ENCODE measurements at regions not wholly inside any gene's neighbourhood (a gene's known extent, or its start where the extent isn't known, plus 50 kb on each side); places are given as distances from the start of the nearest gene placed in this dataset.
"Not testable (repeated sequence)": the region's sequence is repeated elsewhere in the genome, so short reads cannot be mapped to it uniquely, and the experiment has no call there.

GRCh38 chr1:86633306-86633838 lies 71.0 kb upstream of the SH3GLB1 start:
- DNase-seq (ENCODE audit: low spot score) = not testable (repeated sequence)

GRCh38 chr1:86633921-86634320 lies 70.5 kb upstream of the SH3GLB1 start:
- no peak for DNase-seq (ENCODE audit: low spot score)

GRCh38 chr1:86636898-86637297 lies 67.5 kb upstream of the SH3GLB1 start:
- no peak for DNase-seq (ENCODE audit: low spot score)

- peak; percentile 15 for DNase-seq (ENCODE audit: low spot score)
Observed at GRCh38 chr1:86640161-86640670, 64.2 kb upstream of the SH3GLB1 start.

- no peak for DNase-seq (ENCODE audit: low spot score)
Observed at GRCh38 chr1:86641318-86641717, 63.1 kb upstream of the SH3GLB1 start.

GRCh38 chr1:86644655-86645054 lies 59.7 kb upstream of the SH3GLB1 start:
- DNase-seq (ENCODE audit: low spot score) = not testable (repeated sequence)

- no peak for DNase-seq (ENCODE audit: low spot score)
Observed at GRCh38 chr1:86645851-86646250, 58.5 kb upstream of the SH3GLB1 start.

GRCh38 chr1:86646256-86646655 lies 58.1 kb upstream of the SH3GLB1 start:
- DNase-seq (ENCODE audit: low spot score) = no peak

- peak; percentile 24 for DNase-seq (ENCODE audit: low spot score)
Observed at GRCh38 chr1:86648255-86648654, 56.1 kb upstream of the SH3GLB1 start.

- no peak for DNase-seq (ENCODE audit: low spot score)
Observed at GRCh38 chr1:86649618-86650017, 54.8 kb upstream of the SH3GLB1 start.

- no peak for DNase-seq (ENCODE audit: low spot score)
Observed at GRCh38 chr1:86650065-86650464, 54.3 kb upstream of the SH3GLB1 start.

Measured in COLO829 (cell line).